ENCODE measurements at regions not wholly inside any gene's neighbourhood (a gene's known extent, or its start where the extent isn't known, plus 50 kb on each side); places are given as distances from the start of the nearest gene placed in this dataset.

DNA sequence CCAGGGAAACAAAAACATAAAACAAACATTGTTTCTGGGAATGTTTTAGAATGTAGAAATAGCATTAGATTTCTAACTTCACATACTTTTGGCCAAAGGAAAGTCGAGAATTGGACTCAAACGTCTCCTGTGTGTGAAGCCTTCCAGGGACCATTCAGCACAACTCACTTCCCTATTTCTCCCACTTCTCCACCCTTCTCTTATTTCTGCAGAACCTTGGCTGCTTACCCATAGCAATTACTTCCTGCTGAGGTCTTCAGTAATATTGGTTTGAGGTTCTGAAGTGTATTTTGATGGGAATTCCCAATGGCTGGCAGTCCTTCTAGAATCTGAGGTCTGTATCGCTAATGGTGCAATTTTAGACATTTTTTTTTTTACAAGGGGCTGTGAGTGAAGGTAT, 158.3 kb upstream of the SNX19 start:
- TF ChIP-seq JUND (IDR thresholded peaks at IDR 0.05) (no peak), RAD21 (IDR thresholded peaks at IDR 0.05; ENCODE audit: low read depth) (no peak), FOSL1 (IDR thresholded peaks at IDR 0.05; ENCODE audit: low read depth) (no peak)
- TF ChIP-seq, protein P1, sequence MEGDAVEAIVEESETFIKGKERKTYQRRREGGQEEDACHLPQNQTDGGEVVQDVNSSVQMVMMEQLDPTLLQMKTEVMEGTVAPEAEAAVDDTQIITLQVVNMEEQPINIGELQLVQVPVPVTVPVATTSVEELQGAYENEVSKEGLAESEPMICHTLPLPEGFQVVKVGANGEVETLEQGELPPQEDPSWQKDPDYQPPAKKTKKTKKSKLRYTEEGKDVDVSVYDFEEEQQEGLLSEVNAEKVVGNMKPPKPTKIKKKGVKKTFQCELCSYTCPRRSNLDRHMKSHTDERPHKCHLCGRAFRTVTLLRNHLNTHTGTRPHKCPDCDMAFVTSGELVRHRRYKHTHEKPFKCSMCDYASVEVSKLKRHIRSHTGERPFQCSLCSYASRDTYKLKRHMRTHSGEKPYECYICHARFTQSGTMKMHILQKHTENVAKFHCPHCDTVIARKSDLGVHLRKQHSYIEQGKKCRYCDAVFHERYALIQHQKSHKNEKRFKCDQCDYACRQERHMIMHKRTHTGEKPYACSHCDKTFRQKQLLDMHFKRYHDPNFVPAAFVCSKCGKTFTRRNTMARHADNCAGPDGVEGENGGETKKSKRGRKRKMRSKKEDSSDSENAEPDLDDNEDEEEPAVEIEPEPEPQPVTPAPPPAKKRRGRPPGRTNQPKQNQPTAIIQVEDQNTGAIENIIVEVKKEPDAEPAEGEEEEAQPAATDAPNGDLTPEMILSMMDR (IDR thresholded peaks at IDR 0.05 in 2 of 3, conservative IDR thresholded peaks at IDR 0.05 in 1 of 3; ENCODE audit: borderline replicate concordance in 1 of 3, insufficient read depth in 1 of 3, low read depth in 2 of 3, low read length in 2 of 3) = no peak

DNA sequence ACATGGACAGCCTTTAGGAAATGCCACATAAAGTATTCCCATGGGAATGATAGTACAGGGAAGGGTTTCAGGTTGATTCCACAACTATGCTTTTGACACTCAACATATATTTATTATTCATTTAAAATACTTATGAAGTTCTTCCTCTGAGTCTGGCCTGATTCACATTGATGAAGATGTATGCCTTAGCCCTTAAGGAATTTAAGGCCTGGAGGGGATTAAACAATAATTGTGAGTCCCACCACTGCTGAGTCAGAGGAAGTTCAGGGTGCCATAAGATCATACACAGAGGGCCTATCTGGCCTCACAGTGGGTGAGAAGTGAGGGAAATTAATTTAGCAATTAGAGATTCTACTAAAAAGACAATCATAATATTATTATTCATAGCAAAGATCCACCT, 161.1 kb upstream of the SNX19 start:
- TF ChIP-seq CEBPB (IDR thresholded peaks at IDR 0.05; ENCODE audit: low read depth) (no peak), EZH2phosphoT487 (IDR thresholded peaks at IDR 0.05; ENCODE audit: borderline replicate concordance) (no peak), POLR2AphosphoS5 (IDR thresholded peaks at IDR 0.05; ENCODE audit: low read depth, low read length) (no peak)

More for the DNA sequence above, 158.3 kb upstream of the SNX19 start:
- RAD21 ChIA-PET (ENCODE audit: low non-redundant PET in 1 of 2, low total read pairs in 2 of 2, uncharacterized antibody in 2 of 2, unreplicated experiment in 2 of 2) = no interaction called here
- no peaks in the 10 kb centered on the region for H3K36me3 ChIP-seq (ENCODE audit: control insufficient read depth in 1 of 2, insufficient read depth in 2 of 2, low read length in 2 of 2)
- intact Hi-C loops (cut with micrococcal nuclease) = no loop called here
- no peak overlapping the region for H3K27ac ChIP-seq (ENCODE audit: low read depth, low read length)
- no peak for DNase-seq (ENCODE audit: low read depth, low spot score)
- POLR2A ChIA-PET = no interaction called here
- H3K9me2 ChIP-seq (ENCODE audit: insufficient read depth) = no peaks in the 10 kb centered on the region
- BruUV-seq (replicated peaks) = no TSS peak
- H3K4me3 ChIP-seq (replicated peaks in 1 of 2; ENCODE audit: low read depth in 1 of 2, low read length in 2 of 2) = no peak overlapping the region
- no peaks in the 10 kb centered on the region for H3K79me2 ChIP-seq (ENCODE audit: insufficient read depth, low read length)
- no peaks in the 10 kb centered on the region for H4K20me1 ChIP-seq (ENCODE audit: insufficient read depth)
- CTCF ChIA-PET = no interaction called here
- no peaks in the 10 kb centered on the region for H3K4me1 ChIP-seq (ENCODE audit: control insufficient read depth in 1 of 2, insufficient read depth in 2 of 2, low read length in 2 of 2)
- H3K9ac ChIP-seq (ENCODE audit: low read length) = no peak overlapping the region
- no peaks in the 10 kb centered on the region for H3K9me3 ChIP-seq (ENCODE audit: control insufficient read depth in 1 of 2, insufficient read depth in 1 of 2, low read depth in 1 of 2, low read length in 2 of 2)
- no peak for ATAC-seq
- 0 out of 2 replicates have a peak, but pooled peaks cover 3% of the 10 kb centered on the region for H3K27me3 ChIP-seq (ENCODE audit: insufficient read depth, low read length)
- no peak overlapping the region for H3K4me2 ChIP-seq (ENCODE audit: low read length)
- no peak overlapping the region for H2AFZ ChIP-seq (ENCODE audit: low read depth, low read length, poor library complexity, severe bottlenecking)

More for the DNA sequence above, 161.1 kb upstream of the SNX19 start:
- Histone ChIP-seq H3K9me3 (ENCODE audit: control insufficient read depth in 1 of 2, insufficient read depth in 1 of 2, low read depth in 1 of 2, low read length in 2 of 2) (no peaks in the 10 kb centered on the region), H3K4me3 (replicated peaks in 1 of 2; ENCODE audit: low read depth in 1 of 2, low read length in 2 of 2) (no peak overlapping the region), H2AFZ (ENCODE audit: low read depth, low read length, poor library complexity, severe bottlenecking) (no peak overlapping the region), H3K36me3 (ENCODE audit: control insufficient read depth in 1 of 2, insufficient read depth in 2 of 2, low read length in 2 of 2) (no peaks in the 10 kb centered on the region), H3K27me3 (ENCODE audit: insufficient read depth, low read length) (0 out of 2 replicates have a peak, but pooled peaks cover 3% of the 10 kb centered on the region), H3K27ac (ENCODE audit: low read depth, low read length) (no peak overlapping the region), H3K4me1 (ENCODE audit: control insufficient read depth in 1 of 2, insufficient read depth in 2 of 2, low read length in 2 of 2) (no peaks in the 10 kb centered on the region), H3K9me2 (ENCODE audit: insufficient read depth) (no peaks in the 10 kb centered on the region), H3K79me2 (ENCODE audit: insufficient read depth, low read length) (no peaks in the 10 kb centered on the region), H4K20me1 (ENCODE audit: insufficient read depth) (no peaks in the 10 kb centered on the region), H3K9ac (ENCODE audit: low read length) (no peak overlapping the region), H3K4me2 (ENCODE audit: low read length) (no peak overlapping the region)
- no TSS peak for BruUV-seq (replicated peaks)
- CTCF ChIA-PET = no interaction called here
- POLR2A ChIA-PET = no interaction called here
- intact Hi-C loops (cut with micrococcal nuclease) = no loop called here
- RAD21 ChIA-PET (ENCODE audit: low non-redundant PET in 1 of 2, low total read pairs in 2 of 2, uncharacterized antibody in 2 of 2, unreplicated experiment in 2 of 2) = no interaction called here
- ATAC-seq (no peak), DNase-seq (ENCODE audit: low read depth, low spot score) (no peak)
